Kidney tubule cell (primary cell): ENCODE measurements at regions not wholly inside any gene's neighbourhood (a gene's known extent, or its start where the extent isn't known, plus 50 kb on each side); places are given as distances from the start of the nearest gene placed in this dataset.

Source experiments
- DNase-seq: peaks from one replicate; pipeline ENCODE4 v3.0.0-alpha.2; 2018; ENCODE audit warnings: low spot score

- DNase-seq, result no peak
Observed at GRCh38 chr9:18233311-18233710, 240.6 kb upstream of the ADAMTSL1 start.

- no peak for DNase-seq
Observed at GRCh38 chr9:18233776-18234445, 240.0 kb upstream of the ADAMTSL1 start.

- DNase-seq, result peak; percentile 30
Observed at GRCh38 chr9:18235181-18235908, 238.6 kb upstream of the ADAMTSL1 start.

GRCh38 chr9:18236336-18236735, 237.6 kb upstream of the ADAMTSL1 start:
- DNase-seq, result no peak

- DNase-seq, result no peak
Observed at GRCh38 chr9:18237776-18238175, 236.2 kb upstream of the ADAMTSL1 start.

GRCh38 chr9:18238254-18238653, 235.7 kb upstream of the ADAMTSL1 start:
- peak; percentile 75 for DNase-seq

GRCh38 chr9:18238752-18239447, 235.1 kb upstream of the ADAMTSL1 start:
- peak; percentile 19 for DNase-seq

- DNase-seq, result no peak
Observed at GRCh38 chr9:18240213-18240612, 233.7 kb upstream of the ADAMTSL1 start.

GRCh38 chr9:18245911-18246310, 228.0 kb upstream of the ADAMTSL1 start:
- DNase-seq, result no peak

GRCh38 chr9:18250053-18250452, 223.9 kb upstream of the ADAMTSL1 start:
- no peak for DNase-seq

- DNase-seq, result no peak
Observed at GRCh38 chr9:18253950-18254349, 220.0 kb upstream of the ADAMTSL1 start.

GRCh38 chr9:18255158-18255629, 218.8 kb upstream of the ADAMTSL1 start:
- peak; percentile 82 for DNase-seq

- no peak for DNase-seq
Observed at GRCh38 chr9:18255747-18256146, 218.2 kb upstream of the ADAMTSL1 start.

GRCh38 chr9:18256568-18256967, 217.4 kb upstream of the ADAMTSL1 start:
- DNase-seq, result peak; percentile 29

GRCh38 chr9:18260521-18260920, 213.4 kb upstream of the ADAMTSL1 start:
- DNase-seq, result peak; percentile 37

- DNase-seq, result no peak
Observed at GRCh38 chr9:18261181-18261580, 212.8 kb upstream of the ADAMTSL1 start.

- DNase-seq, result no peak
Observed at GRCh38 chr9:18263377-18263776, 210.6 kb upstream of the ADAMTSL1 start.

- DNase-seq, result peak; percentile 91
Observed at GRCh38 chr9:18268381-18268780, 205.6 kb upstream of the ADAMTSL1 start.

GRCh38 chr9:18269561-18269960, 204.4 kb upstream of the ADAMTSL1 start:
- no peak for DNase-seq

GRCh38 chr9:18274693-18275092, 199.3 kb upstream of the ADAMTSL1 start:
- DNase-seq, result peak; percentile 11

- no peak for DNase-seq
Observed at GRCh38 chr9:18275313-18275990, 198.5 kb upstream of the ADAMTSL1 start.

GRCh38 chr9:18281291-18281690, 192.7 kb upstream of the ADAMTSL1 start:
- peak; percentile 11 for DNase-seq
